Dendritic cell treated with granulocyte-macrophage colony-stimulating factor and Interleukin-4, amounts not matched to agents 40 ng/mL and 50 ng/mL, for 4 days (primary cell): ENCODE measurements at regions not wholly inside any gene's neighbourhood (a gene's known extent, or its start where the extent isn't known, plus 50 kb on each side); places are given as distances from the start of the nearest gene placed in this dataset.

ENCODE experiments used
- H3K27ac Mint-ChIP-seq: one replicate; pipeline ENCODE4 v1.8.0; 2022; ENCODE audit warnings: mild to moderate bottlenecking, mixed read lengths
- H3K27me3 Mint-ChIP-seq: one replicate; pipeline ENCODE4 v1.8.0; 2022; ENCODE audit warnings: mild to moderate bottlenecking, mixed read lengths
- H3K36me3 Mint-ChIP-seq: one replicate; pipeline ENCODE4 v1.8.0; 2022; ENCODE audit warnings: low read depth, mixed read lengths
- H3K4me1 Mint-ChIP-seq: one replicate; pipeline ENCODE4 v1.8.0; 2022; ENCODE audit warnings: low read depth, mixed read lengths
- H3K4me3 Mint-ChIP-seq: one replicate; pipeline ENCODE4 v1.8.0; 2022; ENCODE audit warnings: mild to moderate bottlenecking, moderate library complexity, mixed read lengths
- H3K9me3 Mint-ChIP-seq: one replicate; pipeline ENCODE4 v1.8.0; 2022; ENCODE audit warnings: mixed read lengths
- intact Hi-C: fragments of 100-400 bp; cut with micrococcal nuclease; formaldehyde crosslinking; loops from one replicate; pipeline ENCODE4 v1.15.0; 2022

GRCh38 chr4:142983589-142983988 lies 137.5 kb upstream of the INPP4B start:
- H3K27ac Mint-ChIP-seq = no peak overlapping the region
- H3K27me3 Mint-ChIP-seq = no peaks in the 10 kb centered on the region
- H3K36me3 Mint-ChIP-seq = no peaks in the 10 kb centered on the region
- H3K4me1 Mint-ChIP-seq = no peaks in the 10 kb centered on the region
- no peak overlapping the region for H3K4me3 Mint-ChIP-seq
- intact Hi-C loops = no loop called here
- H3K9me3 Mint-ChIP-seq = no peaks in the 10 kb centered on the region

GRCh38 chr4:142984871-142985585 lies 138.9 kb upstream of the INPP4B start:
- no peaks in the 10 kb centered on the region for H3K36me3 Mint-ChIP-seq
- H3K27ac Mint-ChIP-seq = no peak overlapping the region
- no peaks in the 10 kb centered on the region for H3K4me1 Mint-ChIP-seq

GRCh38 chr4:143016171-143016570 lies 168.5 kb upstream of the USP38 start:
- H3K9me3 Mint-ChIP-seq = peaks cover 24% of the 10 kb centered on the region
- no peaks in the 10 kb centered on the region for H3K36me3 Mint-ChIP-seq
- no peaks in the 10 kb centered on the region for H3K27me3 Mint-ChIP-seq
- no peak overlapping the region for H3K4me3 Mint-ChIP-seq
- no peak overlapping the region for H3K27ac Mint-ChIP-seq
- peaks cover 11% of the 10 kb centered on the region for H3K4me1 Mint-ChIP-seq
- intact Hi-C loops = no loop called here

More at GRCh38 chr4:142984871-142985585, 138.9 kb upstream of the INPP4B start:
- Mint-ChIP-seq H3K9me3 (peaks cover 11% of the 10 kb centered on the region), H3K27me3 (no peaks in the 10 kb centered on the region), H3K4me3 (no peak overlapping the region)
- intact Hi-C loops = no loop called here

GRCh38 chr4:143017210-143017609 lies 167.5 kb upstream of the USP38 start:
- H3K4me3 Mint-ChIP-seq = no peak overlapping the region
- peaks cover 18% of the 10 kb centered on the region for H3K9me3 Mint-ChIP-seq
- intact Hi-C loops = no loop called here
- no peak overlapping the region for H3K27ac Mint-ChIP-seq
- no peaks in the 10 kb centered on the region for H3K27me3 Mint-ChIP-seq
- H3K4me1 Mint-ChIP-seq = peaks cover 14% of the 10 kb centered on the region
- no peaks in the 10 kb centered on the region for H3K36me3 Mint-ChIP-seq

- intact Hi-C loops = no loop called here
- no peaks in the 10 kb centered on the region for H3K27me3 Mint-ChIP-seq
- peaks cover 35% of the 10 kb centered on the region for H3K4me1 Mint-ChIP-seq
- H3K36me3 Mint-ChIP-seq = no peaks in the 10 kb centered on the region
- H3K9me3 Mint-ChIP-seq = peaks cover 18% of the 10 kb centered on the region
- H3K4me3 Mint-ChIP-seq = no peak overlapping the region
- no peak overlapping the region for H3K27ac Mint-ChIP-seq
These were observed 165.4 kb upstream of the USP38 start for GRCh38 chr4:143019351-143019750.

GRCh38 chr4:143021384-143021783 lies 163.3 kb upstream of the USP38 start:
- Mint-ChIP-seq H3K9me3 (no peaks in the 10 kb centered on the region), H3K4me1 (peaks cover 56% of the 10 kb centered on the region), H3K27ac (peak overlapping the region; percentile 44), H3K36me3 (no peaks in the 10 kb centered on the region), H3K4me3 (no peak overlapping the region), H3K27me3 (no peaks in the 10 kb centered on the region)
- intact Hi-C loops = no loop called here

- H3K27ac Mint-ChIP-seq = no peak overlapping the region
- H3K9me3 Mint-ChIP-seq = peaks cover under 1% of the 10 kb centered on the region
- H3K4me1 Mint-ChIP-seq = peaks cover 57% of the 10 kb centered on the region
- H3K4me3 Mint-ChIP-seq = no peak overlapping the region
- no peaks in the 10 kb centered on the region for H3K36me3 Mint-ChIP-seq
- intact Hi-C loops = no loop called here
- no peaks in the 10 kb centered on the region for H3K27me3 Mint-ChIP-seq
These were observed 161.3 kb upstream of the USP38 start for GRCh38 chr4:143023239-143023918.

GRCh38 chr4:143025081-143025704 lies 159.5 kb upstream of the USP38 start:
- peaks cover 56% of the 10 kb centered on the region for H3K4me1 Mint-ChIP-seq
- no peaks in the 10 kb centered on the region for H3K27me3 Mint-ChIP-seq
- H3K36me3 Mint-ChIP-seq = no peaks in the 10 kb centered on the region
- intact Hi-C loops = loop anchor here (1.0 to 5.0 kb wide), 4 partner anchors 143 to 898 kb away; no protein-coding TSS in a partner anchor
- no peak overlapping the region for H3K4me3 Mint-ChIP-seq
- peaks cover 19% of the 10 kb centered on the region for H3K9me3 Mint-ChIP-seq
- H3K27ac Mint-ChIP-seq = peak overlapping the region; percentile 10

GRCh38 chr4:143026459-143027170 lies 158.1 kb upstream of the USP38 start:
- intact Hi-C loops = loop anchor here (5.0 kb wide), 1 partner anchor 144 kb away; no protein-coding TSS in a partner anchor
- Mint-ChIP-seq H3K4me1 (peaks cover 46% of the 10 kb centered on the region), H3K9me3 (peaks cover 26% of the 10 kb centered on the region), H3K27ac (peak overlapping the region; percentile 21), H3K36me3 (no peaks in the 10 kb centered on the region), H3K4me3 (no peak overlapping the region), H3K27me3 (no peaks in the 10 kb centered on the region)

- no peaks in the 10 kb centered on the region for H3K36me3 Mint-ChIP-seq
These were observed 149.1 kb upstream of the USP38 start for GRCh38 chr4:143035661-143036060.

GRCh38 chr4:143036443-143036842 lies 148.3 kb upstream of the USP38 start:
- intact Hi-C loops = no loop called here
- Mint-ChIP-seq H3K4me3 (no peak overlapping the region), H3K27me3 (no peaks in the 10 kb centered on the region), H3K4me1 (no peaks in the 10 kb centered on the region), H3K27ac (no peak overlapping the region), H3K9me3 (no peaks in the 10 kb centered on the region), H3K36me3 (no peaks in the 10 kb centered on the region)

More at GRCh38 chr4:143035661-143036060, 149.1 kb upstream of the USP38 start:
- Mint-ChIP-seq H3K4me3 (no peak overlapping the region), H3K27me3 (no peaks in the 10 kb centered on the region), H3K9me3 (peaks cover 3% of the 10 kb centered on the region), H3K27ac (no peak overlapping the region), H3K4me1 (no peaks in the 10 kb centered on the region)
- intact Hi-C loops = no loop called here

GRCh38 chr4:143046454-143046853 lies 138.3 kb upstream of the USP38 start:
- no peaks in the 10 kb centered on the region for H3K9me3 Mint-ChIP-seq
- intact Hi-C loops = no loop called here
- no peak overlapping the region for H3K27ac Mint-ChIP-seq
- H3K36me3 Mint-ChIP-seq = no peaks in the 10 kb centered on the region
- peaks cover 9% of the 10 kb centered on the region for H3K4me1 Mint-ChIP-seq
- no peak overlapping the region for H3K4me3 Mint-ChIP-seq
- no peaks in the 10 kb centered on the region for H3K27me3 Mint-ChIP-seq

GRCh38 chr4:143046906-143047305 lies 137.8 kb upstream of the USP38 start:
- peaks cover 13% of the 10 kb centered on the region for H3K4me1 Mint-ChIP-seq
- H3K36me3 Mint-ChIP-seq = no peaks in the 10 kb centered on the region
- intact Hi-C loops = no loop called here
- no peak overlapping the region for H3K4me3 Mint-ChIP-seq
- no peaks in the 10 kb centered on the region for H3K27me3 Mint-ChIP-seq
- H3K27ac Mint-ChIP-seq = no peak overlapping the region
- no peaks in the 10 kb centered on the region for H3K9me3 Mint-ChIP-seq

GRCh38 chr4:143054971-143055370 lies 129.7 kb upstream of the USP38 start:
- Mint-ChIP-seq H3K27ac (no peak overlapping the region), H3K4me1 (peaks cover 36% of the 10 kb centered on the region), H3K9me3 (no peaks in the 10 kb centered on the region), H3K27me3 (no peaks in the 10 kb centered on the region), H3K4me3 (no peak overlapping the region), H3K36me3 (no peaks in the 10 kb centered on the region)
- intact Hi-C loops = no loop called here
